Activated naive CD8-positive, alpha-beta T cell treated with anti-CD3 and anti-CD28 coated beads for 36 hours (primary cell): ENCODE measurements at regions not wholly inside any gene's neighbourhood (a gene's known extent, or its start where the extent isn't known, plus 50 kb on each side); places are given as distances from the start of the nearest gene placed in this dataset.
"Not testable (repeated sequence)": the region's sequence is repeated elsewhere in the genome, so short reads cannot be mapped to it uniquely, and the experiment has no call there.

Experiments
- DNase-seq: peaks from one replicate; pipeline ENCODE4 v3.0.0; 2021
- H3K27ac Mint-ChIP-seq: one replicate; pipeline ENCODE4 v1.8.0; 2022; ENCODE audit warnings: mild to moderate bottlenecking, moderate library complexity, mixed read lengths
- H3K27me3 Mint-ChIP-seq: one replicate; pipeline ENCODE4 v1.8.0; 2022; ENCODE audit warnings: mild to moderate bottlenecking, mixed read lengths
- H3K36me3 Mint-ChIP-seq: one replicate; pipeline ENCODE4 v1.8.0; 2021; ENCODE audit warnings: mild to moderate bottlenecking, mixed read lengths
- H3K4me1 Mint-ChIP-seq: one replicate; pipeline ENCODE4 v1.8.0; 2021; ENCODE audit warnings: mixed read lengths
- H3K4me3 Mint-ChIP-seq: one replicate; pipeline ENCODE4 v1.8.0; 2022; ENCODE audit warnings: mild to moderate bottlenecking, moderate library complexity, mixed read lengths
- H3K9me3 Mint-ChIP-seq: one replicate; pipeline ENCODE4 v1.8.0; 2022; ENCODE audit warnings: mixed read lengths

GRCh38 chr16:65279576-65279975 is 157.7 kb upstream of the CDH11 start:
- Mint-ChIP-seq H3K9me3 (peaks cover 4% of the 10 kb centered on the region), H3K4me1 (no peaks in the 10 kb centered on the region), H3K27ac (no peak overlapping the region), H3K4me3 (no peak overlapping the region), H3K27me3 (no peaks in the 10 kb centered on the region), H3K36me3 (no peaks in the 10 kb centered on the region)
- DNase-seq = no peak

GRCh38 chr16:65278874-65279273 is 157.0 kb upstream of the CDH11 start:
- Mint-ChIP-seq H3K27me3 (no peaks in the 10 kb centered on the region), H3K27ac (no peak overlapping the region), H3K36me3 (no peaks in the 10 kb centered on the region), H3K4me1 (no peaks in the 10 kb centered on the region), H3K4me3 (no peak overlapping the region), H3K9me3 (peaks cover 4% of the 10 kb centered on the region)
- DNase-seq = no peak

DNA sequence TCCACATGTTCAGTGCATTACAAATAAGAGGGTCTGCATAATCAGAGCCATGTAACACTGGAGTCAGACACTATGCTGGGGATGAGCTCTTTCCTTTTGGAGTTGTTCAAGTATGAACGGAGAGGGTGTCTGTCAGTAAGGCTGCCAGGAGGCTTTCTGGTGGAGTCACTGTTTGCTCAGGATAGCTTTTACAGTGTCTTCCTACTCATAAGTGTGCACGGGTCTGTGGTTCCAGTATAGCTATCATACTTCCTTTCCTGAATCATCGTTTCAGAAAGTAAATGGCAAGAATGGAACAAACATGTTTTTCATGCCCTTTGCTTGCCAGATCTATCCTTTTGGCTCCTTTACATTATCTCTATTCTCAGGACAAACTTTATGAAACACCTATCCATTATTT is 152.7 kb upstream of the CDH11 start:
- no peak overlapping the region for H3K27ac Mint-ChIP-seq
- H3K4me1 Mint-ChIP-seq = no peaks in the 10 kb centered on the region
- no peaks in the 10 kb centered on the region for H3K36me3 Mint-ChIP-seq
- no peaks in the 10 kb centered on the region for H3K27me3 Mint-ChIP-seq
- H3K9me3 Mint-ChIP-seq = peaks cover 3% of the 10 kb centered on the region
- no peak overlapping the region for H3K4me3 Mint-ChIP-seq
- DNase-seq = no peak

GRCh38 chr16:65272699-65273414 is 151.0 kb upstream of the CDH11 start:
- H3K36me3 Mint-ChIP-seq = no peaks in the 10 kb centered on the region
- no peak for DNase-seq
- no peak overlapping the region for H3K27ac Mint-ChIP-seq
- H3K27me3 Mint-ChIP-seq = no peaks in the 10 kb centered on the region
- no peaks in the 10 kb centered on the region for H3K4me1 Mint-ChIP-seq
- no peak overlapping the region for H3K4me3 Mint-ChIP-seq
- H3K9me3 Mint-ChIP-seq = peaks cover 3% of the 10 kb centered on the region

GRCh38 chr16:65271996-65272395 is 150.1 kb upstream of the CDH11 start:
- DNase-seq = no peak
- peaks cover 3% of the 10 kb centered on the region for H3K9me3 Mint-ChIP-seq
- no peaks in the 10 kb centered on the region for H3K36me3 Mint-ChIP-seq
- no peak overlapping the region for H3K4me3 Mint-ChIP-seq
- H3K27me3 Mint-ChIP-seq = no peaks in the 10 kb centered on the region
- H3K27ac Mint-ChIP-seq = no peak overlapping the region
- H3K4me1 Mint-ChIP-seq = no peaks in the 10 kb centered on the region

DNA sequence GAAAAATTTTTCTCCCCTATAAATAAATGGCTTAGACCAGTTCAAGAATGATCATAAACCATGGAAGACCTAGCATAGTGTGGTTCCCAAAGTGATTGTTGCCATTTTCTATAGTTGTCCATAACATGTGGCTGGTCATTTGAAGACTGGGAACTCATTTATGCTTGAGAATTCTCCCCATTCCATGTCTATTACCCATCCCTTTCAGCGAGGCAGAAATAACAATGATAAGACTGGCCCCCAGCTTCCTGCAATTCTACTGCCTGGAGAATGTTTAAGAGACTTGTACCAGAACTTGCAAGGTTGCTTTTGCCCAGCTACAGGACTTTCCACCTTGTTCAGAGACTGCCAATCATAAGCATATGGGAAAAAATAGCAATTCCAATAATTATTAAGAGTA is 146.5 kb upstream of the CDH11 start:
- no peak overlapping the region for H3K27ac Mint-ChIP-seq
- no peaks in the 10 kb centered on the region for H3K4me1 Mint-ChIP-seq
- no peaks in the 10 kb centered on the region for H3K36me3 Mint-ChIP-seq
- H3K9me3 Mint-ChIP-seq = peaks cover 2% of the 10 kb centered on the region
- no peak overlapping the region for H3K4me3 Mint-ChIP-seq
- H3K27me3 Mint-ChIP-seq = no peaks in the 10 kb centered on the region
- DNase-seq = no peak

GRCh38 chr16:65263896-65264295 is 142.0 kb upstream of the CDH11 start:
- Mint-ChIP-seq H3K36me3 (no peaks in the 10 kb centered on the region), H3K27me3 (no peaks in the 10 kb centered on the region), H3K4me1 (no peaks in the 10 kb centered on the region), H3K4me3 (no peak overlapping the region), H3K27ac (no peak overlapping the region), H3K9me3 (peaks cover 7% of the 10 kb centered on the region)
- no peak for DNase-seq

DNA sequence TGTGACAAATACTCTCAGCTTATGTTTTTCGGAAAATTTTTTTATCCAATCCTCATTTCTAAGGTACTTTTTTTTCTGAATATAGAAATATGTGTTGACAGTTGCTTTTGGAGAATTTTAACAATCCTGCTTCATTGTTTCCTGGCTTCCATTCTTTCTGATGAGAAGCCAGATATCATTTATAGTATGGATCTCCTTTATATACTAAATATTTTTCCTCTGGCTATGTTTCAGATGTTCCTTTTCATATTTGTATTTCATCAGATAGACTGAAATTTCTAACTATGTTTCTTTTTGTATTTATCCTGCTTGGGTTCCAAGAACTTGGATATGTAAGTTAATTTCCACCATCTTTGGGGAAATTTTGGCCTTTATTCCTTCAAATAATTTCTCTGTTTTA is 138.9 kb upstream of the CDH11 start:
- no peaks in the 10 kb centered on the region for H3K4me1 Mint-ChIP-seq
- H3K27ac Mint-ChIP-seq = no peak overlapping the region
- no peak for DNase-seq
- H3K4me3 Mint-ChIP-seq = no peak overlapping the region
- no peaks in the 10 kb centered on the region for H3K36me3 Mint-ChIP-seq
- H3K9me3 Mint-ChIP-seq = peaks cover 5% of the 10 kb centered on the region
- no peaks in the 10 kb centered on the region for H3K27me3 Mint-ChIP-seq

DNA sequence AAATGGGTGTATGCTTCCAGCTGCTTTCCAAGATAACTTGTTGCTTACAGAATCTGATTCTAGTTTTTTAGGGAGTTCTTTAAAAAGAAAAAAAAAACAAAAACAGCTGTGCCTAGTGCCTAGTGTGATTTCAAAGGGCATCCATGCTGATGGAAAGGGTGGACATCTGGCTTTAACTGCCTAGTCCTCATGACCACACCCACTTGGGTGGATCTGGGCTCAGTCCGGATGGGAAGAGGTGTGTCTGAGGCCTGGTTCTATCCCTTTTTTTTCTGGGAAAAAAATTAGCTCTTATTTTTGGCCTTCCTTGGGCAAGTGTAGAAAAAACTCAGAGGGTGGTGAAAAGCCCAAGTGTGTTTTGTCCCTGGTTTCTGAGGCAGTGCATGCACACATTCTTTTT is 132.3 kb upstream of the CDH11 start:
- Mint-ChIP-seq H3K4me1 (no peaks in the 10 kb centered on the region), H3K9me3 (no peaks in the 10 kb centered on the region), H3K27ac (no peak overlapping the region), H3K36me3 (no peaks in the 10 kb centered on the region), H3K27me3 (no peaks in the 10 kb centered on the region), H3K4me3 (no peak overlapping the region)
- DNase-seq = no peak

GRCh38 chr16:65249768-65250167 is 127.9 kb upstream of the CDH11 start:
- H3K27ac Mint-ChIP-seq = no peak overlapping the region
- no peaks in the 10 kb centered on the region for H3K36me3 Mint-ChIP-seq
- DNase-seq = no peak
- H3K4me1 Mint-ChIP-seq = no peaks in the 10 kb centered on the region
- H3K4me3 Mint-ChIP-seq = no peak overlapping the region
- H3K27me3 Mint-ChIP-seq = no peaks in the 10 kb centered on the region
- H3K9me3 Mint-ChIP-seq = no peaks in the 10 kb centered on the region

- Mint-ChIP-seq H3K27me3 (no peaks in the 10 kb centered on the region), H3K36me3 (no peaks in the 10 kb centered on the region), H3K9me3 (no peaks in the 10 kb centered on the region), H3K4me3 (no peak overlapping the region), H3K27ac (no peak overlapping the region), H3K4me1 (no peaks in the 10 kb centered on the region)
- no peak for DNase-seq
Measured at GRCh38 chr16:65244787-65245186, 122.9 kb upstream of the CDH11 start.

- Mint-ChIP-seq H3K27me3 (no peaks in the 10 kb centered on the region), H3K4me1 (no peaks in the 10 kb centered on the region), H3K36me3 (no peaks in the 10 kb centered on the region), H3K4me3 (no peak overlapping the region), H3K27ac (no peak overlapping the region), H3K9me3 (peaks cover 3% of the 10 kb centered on the region)
- DNase-seq = no peak
Measured at GRCh38 chr16:65235339-65236177, 113.7 kb upstream of the CDH11 start.

GRCh38 chr16:65234721-65235320 is 113.0 kb upstream of the CDH11 start:
- H3K27me3 Mint-ChIP-seq, H3K36me3 Mint-ChIP-seq, DNase-seq: not testable (repeated sequence)

GRCh38 chr16:65229191-65229662 is 107.4 kb upstream of the CDH11 start:
- Mint-ChIP-seq H3K9me3 (peaks cover 5% of the 10 kb centered on the region), H3K4me1 (no peaks in the 10 kb centered on the region), H3K27me3 (no peaks in the 10 kb centered on the region), H3K4me3 (no peak overlapping the region), H3K36me3 (no peaks in the 10 kb centered on the region), H3K27ac (no peak overlapping the region)
- no peak for DNase-seq

More at GRCh38 chr16:65234721-65235320, 113.0 kb upstream of the CDH11 start:
- not testable (repeated sequence) for H3K4me1 Mint-ChIP-seq, H3K27ac Mint-ChIP-seq, H3K4me3 Mint-ChIP-seq, H3K9me3 Mint-ChIP-seq

GRCh38 chr16:65227150-65227835 is 105.4 kb upstream of the CDH11 start:
- no peaks in the 10 kb centered on the region for H3K4me1 Mint-ChIP-seq
- no peaks in the 10 kb centered on the region for H3K27me3 Mint-ChIP-seq
- no peak overlapping the region for H3K4me3 Mint-ChIP-seq
- H3K27ac Mint-ChIP-seq = no peak overlapping the region
- no peak for DNase-seq
- no peaks in the 10 kb centered on the region for H3K36me3 Mint-ChIP-seq
- peaks cover 3% of the 10 kb centered on the region for H3K9me3 Mint-ChIP-seq
